Endodermal cell (in vitro differentiated cells): ENCODE measurements at regions not wholly inside any gene's neighbourhood (a gene's known extent, or its start where the extent isn't known, plus 50 kb on each side); places are given as distances from the start of the nearest gene placed in this dataset.
A peak's percentile ranks its signal among the peaks of the same experiment; 100 is the strongest.

Experiments
- DNase-seq: peaks from one replicate; pipeline ENCODE4 v3.0.0-alpha.2; 2017
- H3K27ac ChIP-seq: 2 replicates; pipeline ENCODE4 v1.5.1; 2013; ENCODE audit warnings: mild to moderate bottlenecking, low read depth, low read length, moderate library complexity
- H3K27me3 ChIP-seq: 2 replicates; pipeline ENCODE4 v1.6.1; 2013; ENCODE audit warnings: mild to moderate bottlenecking, low read length, moderate library complexity; ENCODE audit not compliant: insufficient read depth, control insufficient read depth, poor library complexity, severe bottlenecking
- H3K36me3 ChIP-seq: 2 replicates; pipeline ENCODE4 v1.7.0; 2013; ENCODE audit warnings: mild to moderate bottlenecking, low read length, moderate library complexity; ENCODE audit not compliant: control insufficient read depth, insufficient read depth
- H3K4me1 ChIP-seq: one replicate; pipeline ENCODE4 v1.7.0; 2013; ENCODE audit warnings: low read length; ENCODE audit not compliant: control insufficient read depth, insufficient read depth
- H3K4me3 ChIP-seq: 2 replicates; pipeline ENCODE4 v1.5.1; 2013; ENCODE audit warnings: mild to moderate bottlenecking, low read length, moderate library complexity
- H3K9ac ChIP-seq: 2 replicates; pipeline ENCODE4 v1.6.1; 2013; ENCODE audit warnings: mild to moderate bottlenecking, low read length, moderate library complexity; ENCODE audit not compliant: poor library complexity, severe bottlenecking; ENCODE audit errors: extremely low read depth
- H3K9me3 ChIP-seq: 2 replicates; pipeline ENCODE4 v1.6.1; 2013; ENCODE audit warnings: mild to moderate bottlenecking, low read length, moderate library complexity; ENCODE audit not compliant: control insufficient read depth
- H3K27ac Mint-ChIP-seq: 2 replicates; pipeline ENCODE4 v1.8.0; 2020; ENCODE audit warnings: mixed read lengths
- H3K27me3 Mint-ChIP-seq: 2 replicates; pipeline ENCODE4 v1.8.0; 2021; ENCODE audit warnings: mild to moderate bottlenecking, mixed read lengths; ENCODE audit not compliant: insufficient read depth
- H3K36me3 Mint-ChIP-seq: 2 replicates; pipeline ENCODE4 v1.8.0; 2020; ENCODE audit warnings: low read depth, mixed read lengths
- H3K4me1 Mint-ChIP-seq: 2 replicates; pipeline ENCODE4 v1.8.0; 2020; ENCODE audit warnings: mixed read lengths
- H3K4me3 Mint-ChIP-seq: 2 replicates; pipeline ENCODE4 v1.8.0; 2020; ENCODE audit warnings: mild to moderate bottlenecking, moderate library complexity, mixed read lengths
- H3K9me3 Mint-ChIP-seq: 2 replicates; pipeline ENCODE4 v1.8.0; 2020; ENCODE audit warnings: mild to moderate bottlenecking, mixed read lengths
- CTCF ChIP-seq: fragments of 200-600 bp; sonication (generic); conservative IDR thresholded peaks from 2 replicates; pipeline ENCODE4 v1.5.0; 2021; ENCODE audit warnings: antibody characterized with exemption, mild to moderate bottlenecking
- WGBS, 2 experiments: methylation state at CpG; one replicate each; pipeline versions ENCODE4 v1.1.5 to v1.1.7; 2013; ENCODE audit warnings: missing lambda C conversion rate in 2 of 2, mixed read lengths in 1 of 2; ENCODE audit not compliant: insufficient coverage in 1 of 2, insufficient read length in 1 of 2; 5-methylcytosine and 5-hydroxymethylcytosine counted together

GRCh38 chr10:101289541-101289940, 60.3 kb upstream of the LBX1 start:
- no peak overlapping the region for H3K9ac ChIP-seq
- peaks cover 89% of the 10 kb centered on the region for H3K27me3 ChIP-seq
- H3K4me1 ChIP-seq = peaks cover 14% of the 10 kb centered on the region
- Mint-ChIP-seq H3K27me3 (peaks cover 93% of the 10 kb centered on the region), H3K4me3 (no peak overlapping the region), H3K4me1 (peaks cover 48% of the 10 kb centered on the region), H3K36me3 (no peaks in the 10 kb centered on the region), H3K27ac (no peak overlapping the region), H3K9me3 (no peaks in the 10 kb centered on the region)
- H3K9me3 ChIP-seq = no peaks in the 10 kb centered on the region
- no peak overlapping the region for H3K27ac ChIP-seq
- TF ChIP-seq CTCF = no peak
- DNase-seq = no peak
- 78 to 94% methylated on average over 1 to 3 of the region's 3 CpGs for WGBS, 2 experiments
- no peak overlapping the region for H3K4me3 ChIP-seq
- H3K36me3 ChIP-seq = no peaks in the 10 kb centered on the region

- TF ChIP-seq CTCF = no peak
- H3K27ac Mint-ChIP-seq = no peak overlapping the region
- H3K27ac ChIP-seq = no peak overlapping the region
- H3K4me1 ChIP-seq = peaks cover 5% of the 10 kb centered on the region
- no peaks in the 10 kb centered on the region for H3K36me3 ChIP-seq
- no peaks in the 10 kb centered on the region for H3K36me3 Mint-ChIP-seq
- H3K4me3 ChIP-seq = no peak overlapping the region
- WGBS, 2 experiments = 50 to 67% methylated on average over 10 of the region's 10 CpGs
- DNase-seq = no peak
- H3K4me1 Mint-ChIP-seq = peaks cover 40% of the 10 kb centered on the region
- H3K9me3 ChIP-seq = no peaks in the 10 kb centered on the region
- peaks cover 93% of the 10 kb centered on the region for H3K27me3 Mint-ChIP-seq
- peaks cover 89% of the 10 kb centered on the region for H3K27me3 ChIP-seq
- H3K9ac ChIP-seq = no peak overlapping the region
- no peak overlapping the region for H3K4me3 Mint-ChIP-seq
- no peaks in the 10 kb centered on the region for H3K9me3 Mint-ChIP-seq
These were observed 61.2 kb upstream of the LBX1 start for GRCh38 chr10:101290431-101290830.

- DNase-seq = no peak
- H3K36me3 Mint-ChIP-seq = no peaks in the 10 kb centered on the region
- no peaks in the 10 kb centered on the region for H3K9me3 ChIP-seq
- H3K36me3 ChIP-seq = no peaks in the 10 kb centered on the region
- H3K4me1 ChIP-seq = peaks cover 3% of the 10 kb centered on the region
- peak overlapping the region; percentile 76 for H3K4me3 ChIP-seq
- TF ChIP-seq CTCF = no peak
- no peaks in the 10 kb centered on the region for H3K9me3 Mint-ChIP-seq
- no peak overlapping the region for H3K9ac ChIP-seq
- 50 to 55% methylated on average over 6 to 8 of the region's 8 CpGs for WGBS, 2 experiments
- H3K4me3 Mint-ChIP-seq = peak overlapping the region; percentile 52
- H3K4me1 Mint-ChIP-seq = peaks cover 37% of the 10 kb centered on the region
- no peak overlapping the region for H3K27ac ChIP-seq
- no peak overlapping the region for H3K27ac Mint-ChIP-seq
- H3K27me3 Mint-ChIP-seq = peaks cover 94% of the 10 kb centered on the region
- H3K27me3 ChIP-seq = peaks cover 91% of the 10 kb centered on the region
These were observed 61.6 kb upstream of the LBX1 start for GRCh38 chr10:101290881-101291280.
